Activated CD8-positive, alpha-beta T cell treated with anti-CD3 and anti-CD28 coated beads, Interleukin-2, amount 10 ng/mL, durations not matched to agents 7 days and 5 days (primary cell): ENCODE measurements at regions not wholly inside any gene's neighbourhood (a gene's known extent, or its start where the extent isn't known, plus 50 kb on each side); places are given as distances from the start of the nearest gene placed in this dataset.

Source experiments
- ATAC-seq: fragments of 150-1000 bp; cut with Tn5 transposase; one replicate; pipeline ENCODE4 v1.10.0; 2021; ENCODE audit warnings: moderate library complexity
- CTCF ChIA-PET: fragments of 350-600 bp; sonication (Branson Sonifier 250); formaldehyde crosslinking; loops from one replicate; lab custom pipeline; 2021; ENCODE audit warnings: antibody characterized with exemption; lab: Charles Lee
- POLR2A ChIA-PET: fragments of 350-600 bp; sonication (Branson Sonifier 250); formaldehyde crosslinking; loops from one replicate; lab custom pipeline; 2021; ENCODE audit warnings: antibody characterized with exemption; lab: Charles Lee
- DNase-seq: peaks from one replicate; pipeline ENCODE4 v3.0.0-alpha.2; 2020
- H3K27ac Mint-ChIP-seq: one replicate; pipeline ENCODE4 v1.8.0; 2021; ENCODE audit warnings: mild to moderate bottlenecking, mixed read lengths
- H3K27me3 Mint-ChIP-seq: one replicate; pipeline ENCODE4 v1.8.0; 2021; ENCODE audit warnings: low read depth, mixed read lengths
- H3K36me3 Mint-ChIP-seq: one replicate; pipeline ENCODE4 v1.8.0; 2021; ENCODE audit warnings: low read depth, mixed read lengths
- H3K4me1 Mint-ChIP-seq: one replicate; pipeline ENCODE4 v1.8.0; 2021; ENCODE audit warnings: low read depth, mixed read lengths
- H3K4me3 Mint-ChIP-seq: one replicate; pipeline ENCODE4 v1.8.0; 2021; ENCODE audit warnings: mild to moderate bottlenecking, mixed read lengths
- H3K9me3 Mint-ChIP-seq: one replicate; pipeline ENCODE4 v1.8.0; 2022; ENCODE audit warnings: mixed read lengths; ENCODE audit not compliant: insufficient read depth

DNA sequence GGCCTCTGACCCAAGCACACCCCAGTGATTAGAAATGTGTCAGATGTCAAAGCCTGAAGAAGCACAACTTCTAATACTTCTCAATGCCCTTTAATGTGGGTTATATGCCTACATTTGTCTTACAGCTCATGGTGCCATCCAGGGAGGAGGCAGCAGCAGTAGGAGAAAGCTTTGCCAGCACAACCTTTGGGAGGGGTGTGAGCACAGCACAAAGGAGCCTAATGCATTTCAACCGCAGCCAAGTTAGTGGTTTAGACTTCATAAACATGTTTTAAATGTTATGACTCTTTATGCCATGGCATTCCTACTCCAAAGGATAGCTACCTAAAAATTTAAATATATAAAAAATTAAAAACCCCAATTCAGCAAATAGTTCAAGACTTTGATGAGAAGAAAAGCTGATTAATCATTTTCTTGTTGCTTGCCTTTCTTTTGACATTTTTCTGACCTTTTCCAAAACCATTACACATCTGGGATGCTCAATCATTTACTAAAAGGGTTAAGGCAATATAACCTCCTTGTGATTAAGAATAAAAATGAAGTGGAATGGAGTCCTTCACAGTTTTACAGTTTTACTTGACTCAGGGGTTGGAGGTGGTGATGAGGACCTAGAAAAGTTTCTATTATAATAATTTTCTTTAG, 142.7 kb downstream of the DLEU7 start:
- no peaks in the 10 kb centered on the region for H3K9me3 Mint-ChIP-seq
- H3K27me3 Mint-ChIP-seq: peaks cover 12% of the 10 kb centered on the region
- no peak overlapping the region for H3K4me3 Mint-ChIP-seq
- POLR2A ChIA-PET: no interaction called here
- H3K27ac Mint-ChIP-seq: no peak overlapping the region
- CTCF ChIA-PET: no interaction called here
- DNase-seq: no peak
- no peak for ATAC-seq
- H3K36me3 Mint-ChIP-seq: no peaks in the 10 kb centered on the region
- H3K4me1 Mint-ChIP-seq: no peaks in the 10 kb centered on the region

DNA sequence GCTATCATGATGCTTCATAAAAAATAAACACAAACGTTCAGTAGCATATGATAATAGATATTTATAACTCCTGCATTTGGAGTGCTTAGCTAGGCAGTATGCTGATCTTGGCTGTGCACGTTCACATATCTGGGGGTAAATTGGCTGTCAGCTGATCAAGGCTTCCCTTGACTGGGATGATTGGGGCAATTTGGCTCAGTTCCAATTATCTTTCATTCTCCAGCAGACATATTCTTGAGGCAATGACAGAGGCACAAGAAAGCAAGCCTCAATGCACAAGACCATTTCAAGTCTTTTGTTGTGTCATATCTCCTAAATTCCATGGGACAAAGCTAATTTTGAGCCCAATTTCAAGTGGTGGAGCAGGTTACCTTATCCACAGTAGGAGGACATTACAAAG, 142.0 kb downstream of the DLEU7 start:
- Mint-ChIP-seq H3K9me3 (no peaks in the 10 kb centered on the region), H3K27me3 (peaks cover 10% of the 10 kb centered on the region), H3K4me1 (no peaks in the 10 kb centered on the region), H3K36me3 (no peaks in the 10 kb centered on the region), H3K4me3 (no peak overlapping the region), H3K27ac (no peak overlapping the region)
- ATAC-seq (no peak), DNase-seq (no peak)
- ChIA-PET POLR2A (no interaction called here), CTCF (interaction anchor here (0.9 kb wide), 1 partner anchor 12 kb away, joined by 3 read pairs; no protein-coding TSS in a partner anchor)

- DNase-seq (no peak), ATAC-seq (no peak)
- ChIA-PET CTCF (no interaction called here), POLR2A (no interaction called here)
- no peaks in the 10 kb centered on the region for H3K9me3 Mint-ChIP-seq
- H3K27me3 Mint-ChIP-seq: peaks cover 5% of the 10 kb centered on the region
- H3K27ac Mint-ChIP-seq: no peak overlapping the region
- H3K36me3 Mint-ChIP-seq: no peaks in the 10 kb centered on the region
- no peak overlapping the region for H3K4me3 Mint-ChIP-seq
- peaks cover 3% of the 10 kb centered on the region for H3K4me1 Mint-ChIP-seq
These were observed 137.0 kb downstream of the DLEU7 start for GRCh38 chr13:50706505-50706904.

DNA sequence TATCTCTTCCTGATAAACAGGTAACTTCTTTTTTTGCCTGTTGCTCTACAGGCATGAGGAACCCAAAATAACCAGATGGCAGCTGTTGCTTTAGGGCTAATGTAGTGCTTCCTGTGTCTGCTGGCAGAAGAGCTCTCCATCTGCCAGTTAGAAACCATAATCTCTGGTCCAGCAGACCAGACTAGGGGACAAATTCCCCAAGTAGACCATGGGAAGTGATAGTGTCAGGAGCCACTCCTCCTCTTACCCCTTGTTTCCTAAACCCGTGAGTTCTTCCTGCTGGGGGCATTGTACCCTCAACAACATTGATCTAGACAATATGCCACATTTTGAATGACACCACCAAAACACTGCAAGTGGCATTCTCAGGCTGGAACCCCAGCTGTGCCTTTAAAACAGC, 135.9 kb downstream of the DLEU7 start:
- no peaks in the 10 kb centered on the region for H3K9me3 Mint-ChIP-seq
- DNase-seq (no peak), ATAC-seq (no peak)
- H3K27ac Mint-ChIP-seq: no peak overlapping the region
- peaks cover 6% of the 10 kb centered on the region for H3K4me1 Mint-ChIP-seq
- ChIA-PET POLR2A (no interaction called here), CTCF (interaction anchor here (0.6 kb wide), 1 partner anchor 502 kb away, joined by 3 read pairs; no protein-coding TSS in a partner anchor)
- no peak overlapping the region for H3K4me3 Mint-ChIP-seq
- peaks cover 8% of the 10 kb centered on the region for H3K27me3 Mint-ChIP-seq
- H3K36me3 Mint-ChIP-seq: no peaks in the 10 kb centered on the region

GRCh38 chr13:50708461-50708860, 135.0 kb downstream of the DLEU7 start:
- Mint-ChIP-seq H3K36me3 (no peaks in the 10 kb centered on the region), H3K27me3 (peaks cover 10% of the 10 kb centered on the region), H3K4me3 (no peak overlapping the region), H3K27ac (no peak overlapping the region), H3K9me3 (no peaks in the 10 kb centered on the region), H3K4me1 (peaks cover 14% of the 10 kb centered on the region)
- ChIA-PET POLR2A (no interaction called here), CTCF (interaction anchor here (0.6 kb wide), 1 partner anchor 503 kb away, joined by 3 read pairs; no protein-coding TSS in a partner anchor)
- no peak for ATAC-seq
- no peak for DNase-seq

DNA sequence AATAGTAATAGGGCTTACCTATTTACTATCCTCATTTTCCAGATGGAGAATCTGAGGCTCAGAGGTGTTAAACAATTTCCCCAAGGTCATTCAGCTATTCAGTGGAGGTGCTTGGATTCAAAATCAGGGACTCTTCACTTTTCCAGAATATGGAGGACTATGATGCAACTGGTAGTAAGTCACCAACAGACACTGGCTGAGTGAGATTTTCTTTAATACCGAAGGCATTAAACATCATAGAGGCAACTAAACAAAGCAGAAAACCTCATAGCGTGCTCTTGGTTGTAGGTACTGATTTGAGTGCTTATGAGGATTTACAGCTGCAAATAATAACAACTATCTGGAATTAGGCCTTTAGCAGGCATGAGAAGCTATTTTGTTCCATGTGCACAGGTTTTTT, 134.4 kb downstream of the DLEU7 start:
- POLR2A ChIA-PET: no interaction called here
- Mint-ChIP-seq H3K4me3 (no peak overlapping the region), H3K27ac (no peak overlapping the region), H3K36me3 (no peaks in the 10 kb centered on the region), H3K4me1 (peaks cover 20% of the 10 kb centered on the region), H3K9me3 (no peaks in the 10 kb centered on the region), H3K27me3 (peaks cover 9% of the 10 kb centered on the region)
- ATAC-seq (no peak), DNase-seq (no peak)
- CTCF ChIA-PET: no interaction called here

GRCh38 chr13:50711131-50711815, 132.2 kb downstream of the DLEU7 start:
- no peaks in the 10 kb centered on the region for H3K9me3 Mint-ChIP-seq
- peaks cover 40% of the 10 kb centered on the region for H3K4me1 Mint-ChIP-seq
- DNase-seq (no peak), ATAC-seq (no peak)
- H3K4me3 Mint-ChIP-seq: no peak overlapping the region
- ChIA-PET POLR2A (no interaction called here), CTCF (no interaction called here)
- H3K36me3 Mint-ChIP-seq: no peaks in the 10 kb centered on the region
- H3K27me3 Mint-ChIP-seq: peaks cover 9% of the 10 kb centered on the region
- no peak overlapping the region for H3K27ac Mint-ChIP-seq

DNA sequence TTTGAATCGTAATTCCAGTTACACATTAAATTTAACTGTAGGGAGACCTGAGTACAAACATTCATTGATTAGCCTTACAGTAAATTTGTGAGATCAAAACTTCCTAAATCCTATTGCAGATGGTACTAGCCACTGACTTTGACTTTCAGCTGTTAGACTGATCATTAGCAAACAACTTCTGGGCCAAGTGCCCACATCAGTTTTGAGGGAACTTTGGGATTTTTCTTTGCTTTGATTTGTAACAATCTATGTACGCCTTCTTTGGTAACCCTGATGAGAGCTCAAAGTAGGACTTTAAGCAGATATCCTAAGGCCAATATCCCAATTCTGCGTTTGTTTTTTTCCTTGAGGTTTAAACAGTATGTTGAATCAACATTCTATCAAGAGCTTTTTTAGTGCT, 131.5 kb downstream of the DLEU7 start:
- DNase-seq (no peak), ATAC-seq (no peak)
- POLR2A ChIA-PET: interaction anchor here (0.6 to 0.8 kb wide), 2 partner anchors 36 to 95 kb away, joined by 3 read pairs; no protein-coding TSS in a partner anchor
- H3K4me3 Mint-ChIP-seq: no peak overlapping the region
- H3K9me3 Mint-ChIP-seq: no peaks in the 10 kb centered on the region
- peaks cover 42% of the 10 kb centered on the region for H3K4me1 Mint-ChIP-seq
- H3K27ac Mint-ChIP-seq: no peak overlapping the region
- CTCF ChIA-PET: no interaction called here
- H3K27me3 Mint-ChIP-seq: peaks cover 9% of the 10 kb centered on the region
- no peaks in the 10 kb centered on the region for H3K36me3 Mint-ChIP-seq

DNA sequence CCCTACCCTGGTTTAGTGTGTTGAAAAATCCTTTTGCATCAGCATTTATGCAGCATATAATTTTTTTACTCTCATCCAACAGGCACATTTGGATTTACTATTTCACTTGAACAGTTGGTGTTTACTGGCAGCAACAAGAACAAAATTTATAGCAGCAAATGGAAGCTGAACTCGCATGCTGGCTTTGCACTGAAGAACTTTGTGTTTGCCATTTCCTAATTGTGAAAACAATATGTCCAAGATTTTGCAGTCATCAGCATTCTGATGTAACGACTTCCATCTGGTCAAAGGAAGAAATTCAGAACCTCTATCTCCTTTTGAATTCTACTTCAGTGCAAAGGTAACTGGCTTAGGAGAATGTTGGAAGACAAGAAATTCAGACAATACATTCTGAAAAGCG, 131.0 kb downstream of the DLEU7 start:
- H3K36me3 Mint-ChIP-seq: no peaks in the 10 kb centered on the region
- peaks cover 11% of the 10 kb centered on the region for H3K27me3 Mint-ChIP-seq
- ATAC-seq (no peak), DNase-seq (no peak)
- peaks cover 42% of the 10 kb centered on the region for H3K4me1 Mint-ChIP-seq
- ChIA-PET CTCF (interaction anchor here (2.1 to 2.6 kb wide), 2 partner anchors 21 to 199 kb away, joined by 5 to 13 read pairs; no protein-coding TSS in a partner anchor), POLR2A (interaction anchor here (0.6 to 0.8 kb wide), 2 partner anchors 36 to 96 kb away, joined by 3 read pairs; no protein-coding TSS in a partner anchor)
- no peaks in the 10 kb centered on the region for H3K9me3 Mint-ChIP-seq
- no peak overlapping the region for H3K4me3 Mint-ChIP-seq
- no peak overlapping the region for H3K27ac Mint-ChIP-seq

GRCh38 chr13:50712881-50713280, 130.6 kb downstream of the DLEU7 start:
- ATAC-seq: no peak
- DNase-seq: no peak

GRCh38 chr13:50713523-50714248, 129.8 kb downstream of the DLEU7 start:
- no peaks in the 10 kb centered on the region for H3K9me3 Mint-ChIP-seq
- ChIA-PET POLR2A (interaction anchor here (1.0 kb wide), 2 partner anchors 8 to 198 kb away, joined by 3 to 4 read pairs; no protein-coding TSS in a partner anchor), CTCF (interaction anchor here (0.8 to 2.6 kb wide), 6 partner anchors 23 to 198 kb away, joined by 3 to 13 read pairs (median 4); no protein-coding TSS in a partner anchor)
- H3K27me3 Mint-ChIP-seq: peaks cover 13% of the 10 kb centered on the region
- peaks cover 39% of the 10 kb centered on the region for H3K4me1 Mint-ChIP-seq
- H3K27ac Mint-ChIP-seq: peak overlapping the region; percentile 60
- peak; percentile 94 for ATAC-seq
- no peaks in the 10 kb centered on the region for H3K36me3 Mint-ChIP-seq
- DNase-seq: peak; percentile 64
- peak overlapping the region; percentile 39 for H3K4me3 Mint-ChIP-seq

More at GRCh38 chr13:50712881-50713280, 130.6 kb downstream of the DLEU7 start:
- no peak overlapping the region for H3K27ac Mint-ChIP-seq
- H3K4me1 Mint-ChIP-seq: peaks cover 39% of the 10 kb centered on the region
- CTCF ChIA-PET: interaction anchor here (1.0 to 2.6 kb wide), 3 partner anchors 22 to 199 kb away, joined by 3 to 13 read pairs (median 5); no protein-coding TSS in a partner anchor
- peaks cover 13% of the 10 kb centered on the region for H3K27me3 Mint-ChIP-seq
- no peaks in the 10 kb centered on the region for H3K9me3 Mint-ChIP-seq
- no peaks in the 10 kb centered on the region for H3K36me3 Mint-ChIP-seq
- POLR2A ChIA-PET: interaction anchor here (0.8 to 1.0 kb wide), 2 partner anchors 9 to 96 kb away, joined by 3 to 4 read pairs; no protein-coding TSS in a partner anchor
- no peak overlapping the region for H3K4me3 Mint-ChIP-seq
